ENCODE measurements at regions not wholly inside any gene's neighbourhood (a gene's known extent, or its start where the extent isn't known, plus 50 kb on each side); places are given as distances from the start of the nearest gene placed in this dataset.

DNA sequence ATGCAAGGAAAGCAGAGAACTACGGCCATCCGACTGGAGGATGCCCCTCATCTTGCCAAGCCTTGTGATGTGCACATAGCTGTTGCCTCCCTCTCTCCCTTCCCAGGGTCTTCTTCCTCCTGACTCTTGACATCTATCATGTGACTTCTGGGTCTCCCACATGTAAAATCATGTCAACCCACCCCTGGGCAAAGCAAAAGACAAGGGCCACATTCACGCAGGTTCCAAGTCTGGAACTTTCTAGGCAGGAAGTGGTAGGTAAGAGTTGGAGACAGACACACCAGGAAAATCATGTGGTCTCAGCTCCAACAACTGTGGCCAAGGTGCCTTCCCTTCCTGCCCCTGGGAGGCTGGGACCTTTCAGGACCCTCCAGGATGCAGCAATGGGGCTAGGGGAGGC is 187.3 kb downstream of the CXCL12 start:
- WGBS: 97% methylated on average over 3 of the region's 3 CpGs

More for the DNA sequence above, 187.3 kb downstream of the CXCL12 start:
- Histone ChIP-seq H3K4me3 (ENCODE audit: low read depth in 1 of 3, low read length in 3 of 3) (no peak overlapping the region), H3K27ac (ENCODE audit: low read depth in 1 of 2, low read length in 2 of 2) (peak overlapping the region in 1 of 2 donors; percentile 12), H3K9ac (ENCODE audit: low read depth in 1 of 2, low read length in 2 of 2) (no peak overlapping the region), H3K4me1 (ENCODE audit: control insufficient read depth in 4 of 4, insufficient read depth in 4 of 4, low read length in 3 of 4) (peaks cover 7 to 15% (median 12%) of the 10 kb centered on the region in 4 donors), H3K9me3 (ENCODE audit: control insufficient read depth in 4 of 4, low read length in 3 of 4) (peaks cover 0 to 4% (median 1%) of the 10 kb centered on the region in 4 donors), H3K36me3 (ENCODE audit: control insufficient read depth in 4 of 4, insufficient read depth in 3 of 4, low read depth in 1 of 4, low read length in 3 of 4) (no peaks in the 10 kb centered on the region), H3K27me3 (ENCODE audit: control insufficient read depth in 4 of 4, insufficient read depth in 4 of 4, low read length in 3 of 4) (no peaks in the 10 kb centered on the region)
- DNase-seq (ENCODE audit: low spot score): no peak
- TF ChIP-seq RXRA (IDR thresholded peaks at IDR 0.05): no peak
- TF ChIP-seq, protein P1, sequence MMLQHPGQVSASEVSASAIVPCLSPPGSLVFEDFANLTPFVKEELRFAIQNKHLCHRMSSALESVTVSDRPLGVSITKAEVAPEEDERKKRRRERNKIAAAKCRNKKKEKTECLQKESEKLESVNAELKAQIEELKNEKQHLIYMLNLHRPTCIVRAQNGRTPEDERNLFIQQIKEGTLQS (IDR thresholded peaks at IDR 0.05): no peak
- TF ChIP-seq FOXA2 (IDR thresholded peaks at IDR 0.05): no peak
- TF ChIP-seq, protein P2, sequence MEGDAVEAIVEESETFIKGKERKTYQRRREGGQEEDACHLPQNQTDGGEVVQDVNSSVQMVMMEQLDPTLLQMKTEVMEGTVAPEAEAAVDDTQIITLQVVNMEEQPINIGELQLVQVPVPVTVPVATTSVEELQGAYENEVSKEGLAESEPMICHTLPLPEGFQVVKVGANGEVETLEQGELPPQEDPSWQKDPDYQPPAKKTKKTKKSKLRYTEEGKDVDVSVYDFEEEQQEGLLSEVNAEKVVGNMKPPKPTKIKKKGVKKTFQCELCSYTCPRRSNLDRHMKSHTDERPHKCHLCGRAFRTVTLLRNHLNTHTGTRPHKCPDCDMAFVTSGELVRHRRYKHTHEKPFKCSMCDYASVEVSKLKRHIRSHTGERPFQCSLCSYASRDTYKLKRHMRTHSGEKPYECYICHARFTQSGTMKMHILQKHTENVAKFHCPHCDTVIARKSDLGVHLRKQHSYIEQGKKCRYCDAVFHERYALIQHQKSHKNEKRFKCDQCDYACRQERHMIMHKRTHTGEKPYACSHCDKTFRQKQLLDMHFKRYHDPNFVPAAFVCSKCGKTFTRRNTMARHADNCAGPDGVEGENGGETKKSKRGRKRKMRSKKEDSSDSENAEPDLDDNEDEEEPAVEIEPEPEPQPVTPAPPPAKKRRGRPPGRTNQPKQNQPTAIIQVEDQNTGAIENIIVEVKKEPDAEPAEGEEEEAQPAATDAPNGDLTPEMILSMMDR (IDR thresholded peaks at IDR 0.05; ENCODE audit: low read depth, low read length, missing input control): no peak
- TF ChIP-seq RAD21 (IDR thresholded peaks at IDR 0.05): no peak
- TF ChIP-seq EGR1 (IDR thresholded peaks at IDR 0.05; ENCODE audit: low read depth in 2 of 2): no peak
- no peak for TF ChIP-seq TAF1 (conservative IDR thresholded peaks at IDR 0.05)
- no peak for TF ChIP-seq NR2F2 (IDR thresholded peaks at IDR 0.05)
- TF ChIP-seq FOXA1 (IDR thresholded peaks at IDR 0.05): no peak
- TF ChIP-seq, protein P3, sequence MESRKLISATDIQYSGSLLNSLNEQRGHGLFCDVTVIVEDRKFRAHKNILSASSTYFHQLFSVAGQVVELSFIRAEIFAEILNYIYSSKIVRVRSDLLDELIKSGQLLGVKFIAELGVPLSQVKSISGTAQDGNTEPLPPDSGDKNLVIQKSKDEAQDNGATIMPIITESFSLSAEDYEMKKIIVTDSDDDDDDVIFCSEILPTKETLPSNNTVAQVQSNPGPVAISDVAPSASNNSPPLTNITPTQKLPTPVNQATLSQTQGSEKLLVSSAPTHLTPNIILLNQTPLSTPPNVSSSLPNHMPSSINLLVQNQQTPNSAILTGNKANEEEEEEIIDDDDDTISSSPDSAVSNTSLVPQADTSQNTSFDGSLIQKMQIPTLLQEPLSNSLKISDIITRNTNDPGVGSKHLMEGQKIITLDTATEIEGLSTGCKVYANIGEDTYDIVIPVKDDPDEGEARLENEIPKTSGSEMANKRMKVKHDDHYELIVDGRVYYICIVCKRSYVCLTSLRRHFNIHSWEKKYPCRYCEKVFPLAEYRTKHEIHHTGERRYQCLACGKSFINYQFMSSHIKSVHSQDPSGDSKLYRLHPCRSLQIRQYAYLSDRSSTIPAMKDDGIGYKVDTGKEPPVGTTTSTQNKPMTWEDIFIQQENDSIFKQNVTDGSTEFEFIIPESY (IDR thresholded peaks at IDR 0.05): no peak
- no peak for TF ChIP-seq JUND (IDR thresholded peaks at IDR 0.05)
- no peak for TF ChIP-seq HNF4G (IDR thresholded peaks at IDR 0.05)
- TF ChIP-seq, protein P4, sequence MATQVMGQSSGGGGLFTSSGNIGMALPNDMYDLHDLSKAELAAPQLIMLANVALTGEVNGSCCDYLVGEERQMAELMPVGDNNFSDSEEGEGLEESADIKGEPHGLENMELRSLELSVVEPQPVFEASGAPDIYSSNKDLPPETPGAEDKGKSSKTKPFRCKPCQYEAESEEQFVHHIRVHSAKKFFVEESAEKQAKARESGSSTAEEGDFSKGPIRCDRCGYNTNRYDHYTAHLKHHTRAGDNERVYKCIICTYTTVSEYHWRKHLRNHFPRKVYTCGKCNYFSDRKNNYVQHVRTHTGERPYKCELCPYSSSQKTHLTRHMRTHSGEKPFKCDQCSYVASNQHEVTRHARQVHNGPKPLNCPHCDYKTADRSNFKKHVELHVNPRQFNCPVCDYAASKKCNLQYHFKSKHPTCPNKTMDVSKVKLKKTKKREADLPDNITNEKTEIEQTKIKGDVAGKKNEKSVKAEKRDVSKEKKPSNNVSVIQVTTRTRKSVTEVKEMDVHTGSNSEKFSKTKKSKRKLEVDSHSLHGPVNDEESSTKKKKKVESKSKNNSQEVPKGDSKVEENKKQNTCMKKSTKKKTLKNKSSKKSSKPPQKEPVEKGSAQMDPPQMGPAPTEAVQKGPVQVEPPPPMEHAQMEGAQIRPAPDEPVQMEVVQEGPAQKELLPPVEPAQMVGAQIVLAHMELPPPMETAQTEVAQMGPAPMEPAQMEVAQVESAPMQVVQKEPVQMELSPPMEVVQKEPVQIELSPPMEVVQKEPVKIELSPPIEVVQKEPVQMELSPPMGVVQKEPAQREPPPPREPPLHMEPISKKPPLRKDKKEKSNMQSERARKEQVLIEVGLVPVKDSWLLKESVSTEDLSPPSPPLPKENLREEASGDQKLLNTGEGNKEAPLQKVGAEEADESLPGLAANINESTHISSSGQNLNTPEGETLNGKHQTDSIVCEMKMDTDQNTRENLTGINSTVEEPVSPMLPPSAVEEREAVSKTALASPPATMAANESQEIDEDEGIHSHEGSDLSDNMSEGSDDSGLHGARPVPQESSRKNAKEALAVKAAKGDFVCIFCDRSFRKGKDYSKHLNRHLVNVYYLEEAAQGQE (IDR thresholded peaks at IDR 0.05): no peak
- no peak for TF ChIP-seq GABPA (IDR thresholded peaks at IDR 0.05 in 1 of 2, conservative IDR thresholded peaks at IDR 0.05 in 1 of 2)
- TF ChIP-seq YY1 (IDR thresholded peaks at IDR 0.05): no peak
- TF ChIP-seq SP1 (IDR thresholded peaks at IDR 0.05): no peak
- TF ChIP-seq, protein P5, sequence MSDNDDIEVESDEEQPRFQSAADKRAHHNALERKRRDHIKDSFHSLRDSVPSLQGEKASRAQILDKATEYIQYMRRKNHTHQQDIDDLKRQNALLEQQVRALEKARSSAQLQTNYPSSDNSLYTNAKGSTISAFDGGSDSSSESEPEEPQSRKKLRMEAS (IDR thresholded peaks at IDR 0.05): no peak
- no peak for TF ChIP-seq HNF4A (conservative IDR thresholded peaks at IDR 0.05)

Measured in liver (tissue), 8 donors.